Kidney capillary endothelial cell (primary cell): ENCODE measurements at regions not wholly inside any gene's neighbourhood (a gene's known extent, or its start where the extent isn't known, plus 50 kb on each side); places are given as distances from the start of the nearest gene placed in this dataset.

Experiments used
- DNase-seq: peaks from one replicate; pipeline ENCODE4 v3.0.0-alpha.2; 2018; ENCODE audit warnings: low spot score

DNA sequence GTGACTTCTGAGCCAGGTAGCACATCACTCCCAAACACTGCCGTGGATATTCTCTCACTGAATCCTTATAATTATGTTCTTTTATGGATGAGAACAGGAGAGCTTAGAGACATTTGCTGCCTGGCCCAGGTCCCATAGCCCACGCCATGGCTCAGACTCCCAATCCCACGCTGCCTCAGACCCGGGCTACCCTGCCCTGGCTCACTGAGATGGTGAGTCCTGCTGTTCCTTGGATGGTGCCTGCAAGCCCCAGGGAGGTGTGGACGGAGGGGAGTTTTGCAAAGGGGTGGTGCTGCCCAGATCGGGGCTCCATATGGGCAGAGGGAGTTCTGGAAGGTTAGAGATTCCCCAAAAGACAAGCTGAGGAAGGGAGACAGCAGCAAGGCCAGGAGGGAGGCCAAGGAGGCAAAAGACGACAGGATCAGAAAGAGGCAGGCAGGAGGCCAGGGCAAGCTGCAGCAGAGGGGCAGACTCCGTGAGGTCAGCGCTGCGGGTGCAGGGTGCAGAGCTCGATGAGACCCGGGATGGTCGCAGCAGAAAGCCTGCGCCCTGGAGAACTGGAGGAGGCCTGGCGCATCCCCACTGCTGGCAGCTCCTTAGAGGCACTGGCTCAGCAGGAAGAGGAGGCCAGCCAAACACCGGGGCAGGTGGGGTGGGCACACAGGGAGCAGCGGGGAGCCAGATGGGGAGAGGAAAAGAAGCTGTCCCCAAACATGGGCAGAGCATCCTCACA is 95.7 kb upstream of the ALDH1A3 start:
- DNase-seq = no peak

DNA sequence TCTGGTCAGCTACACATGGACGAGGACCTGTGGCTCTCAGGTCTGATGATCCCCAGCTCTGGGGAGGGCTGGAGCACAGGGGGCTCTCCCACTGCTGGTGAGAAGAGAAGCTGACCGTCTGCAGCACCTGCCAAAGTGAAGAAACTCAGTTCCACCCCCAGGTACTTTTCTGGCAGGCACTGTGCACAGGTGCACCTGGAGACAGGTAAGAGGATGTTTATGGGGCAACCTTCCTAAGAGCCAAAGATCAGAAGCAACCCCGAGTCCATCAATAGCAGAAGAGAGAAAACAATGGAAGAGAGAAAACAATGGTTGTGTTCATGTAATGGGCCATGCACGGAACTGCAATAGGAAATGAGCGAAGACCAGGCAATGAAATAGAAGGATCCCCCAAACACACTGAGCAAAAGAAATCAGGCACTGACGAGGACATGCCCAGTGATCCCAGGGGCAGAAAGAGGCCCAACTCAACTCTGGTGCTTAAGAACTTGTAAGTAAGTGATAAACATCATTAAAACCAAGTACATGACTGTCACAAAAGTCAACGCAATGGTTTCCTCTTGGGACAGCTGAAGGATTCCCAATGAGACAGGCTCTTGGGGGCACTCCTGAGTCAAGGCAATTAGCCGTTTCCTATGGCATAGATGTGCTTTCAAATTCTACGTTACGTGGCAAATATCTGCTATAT is 95.0 kb upstream of the ALDH1A3 start:
- DNase-seq = no peak

- DNase-seq = no peak
Observed at GRCh38 chr15:100785181-100786138, 94.2 kb upstream of the ALDH1A3 start.

DNA sequence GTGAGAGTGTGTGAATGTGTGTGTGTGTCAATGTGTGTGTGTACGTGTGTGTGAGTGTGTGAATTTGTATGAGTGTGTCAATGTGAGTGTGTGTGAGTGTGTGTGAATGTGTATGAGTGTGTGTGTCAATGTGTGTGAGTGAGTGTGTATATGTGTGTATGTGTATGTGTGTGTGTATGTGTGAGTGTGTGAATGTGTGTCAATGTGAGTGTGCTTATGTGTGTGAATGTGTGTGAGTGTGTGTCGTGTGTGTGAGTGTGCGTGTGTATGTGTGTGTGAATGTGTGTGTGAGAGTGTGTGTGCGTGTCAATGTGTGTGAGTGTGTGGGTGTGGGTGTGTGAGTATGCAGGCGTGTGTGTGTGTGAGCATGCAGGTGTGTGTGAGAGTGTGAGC is 93.5 kb upstream of the ALDH1A3 start:
- no peak for DNase-seq

GRCh38 chr15:100786901-100787566 is 92.6 kb upstream of the ALDH1A3 start:
- DNase-seq = no peak

DNA sequence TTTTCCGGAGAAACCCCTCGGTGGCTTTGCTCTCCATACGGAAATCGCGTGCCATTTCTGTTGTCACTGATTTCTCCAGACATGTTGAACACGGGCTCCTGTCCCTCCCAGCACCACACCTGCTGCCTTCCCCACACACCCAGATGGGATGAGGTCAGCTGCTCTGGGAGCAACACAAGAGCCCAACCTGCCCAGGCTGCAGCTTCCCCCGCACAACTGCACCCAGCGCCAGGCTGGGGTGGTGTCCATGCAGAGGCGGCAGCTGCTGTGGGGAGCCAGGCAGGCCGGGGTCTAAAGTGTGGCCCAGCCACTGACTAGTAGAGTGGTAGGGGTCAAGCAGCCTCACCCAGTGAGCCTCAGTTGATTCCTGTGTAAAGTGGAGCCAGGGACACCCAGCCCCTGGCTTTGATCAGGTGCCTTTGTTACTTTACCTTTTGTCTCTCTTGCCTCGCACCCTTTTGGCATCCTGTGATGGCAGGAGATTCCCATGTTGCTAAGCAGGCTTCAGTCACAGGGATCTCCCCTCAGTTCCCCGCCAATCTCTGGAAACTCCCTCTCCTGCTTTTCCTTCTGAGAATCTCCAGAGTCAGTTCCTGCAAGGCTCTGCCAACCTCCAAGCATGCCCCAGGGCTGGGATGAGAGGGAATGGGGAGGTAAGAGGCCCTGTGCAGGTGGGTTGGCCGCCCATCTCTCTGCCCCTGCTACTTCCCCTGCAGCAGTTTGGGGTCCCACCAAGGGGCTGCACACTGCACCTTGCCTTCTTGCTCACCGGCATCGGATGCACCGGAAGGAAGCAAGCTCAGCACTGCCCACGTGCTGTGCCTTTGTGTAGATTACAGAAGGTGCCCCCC is 91.8 kb upstream of the ALDH1A3 start:
- DNase-seq = no peak

DNA sequence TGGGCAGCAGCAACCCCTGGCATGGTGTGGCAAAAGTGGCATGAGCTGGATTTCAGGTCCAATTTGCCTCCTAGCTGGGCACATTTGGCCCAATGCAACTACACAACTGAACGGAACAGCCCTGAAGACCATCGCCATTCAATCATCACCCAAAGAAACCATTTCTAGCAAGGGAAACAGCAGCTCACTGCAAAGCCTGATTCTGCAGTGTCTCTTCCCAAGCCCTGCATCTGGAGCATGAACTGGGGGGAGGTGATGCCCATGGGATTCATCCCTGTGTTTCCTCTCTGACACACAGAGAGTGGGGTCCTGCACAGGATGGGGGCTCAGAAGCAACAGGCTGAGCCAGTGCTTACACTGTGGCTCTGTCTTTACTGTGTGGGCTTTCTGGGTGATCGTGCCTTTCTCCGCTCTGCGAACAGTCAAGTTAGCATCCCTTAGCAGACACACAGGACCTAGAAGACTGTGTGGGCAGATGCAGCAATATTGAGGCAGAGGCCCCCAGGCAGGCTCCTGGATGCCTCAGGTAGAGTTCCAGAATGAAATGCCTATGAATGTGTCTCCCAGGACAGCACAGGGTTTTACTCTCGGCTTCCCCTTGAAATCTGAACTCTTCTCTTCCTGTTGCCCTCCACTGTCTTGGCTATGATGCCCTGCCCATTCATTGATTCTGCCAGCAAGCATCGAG is 91.1 kb upstream of the ALDH1A3 start:
- no peak for DNase-seq

DNA sequence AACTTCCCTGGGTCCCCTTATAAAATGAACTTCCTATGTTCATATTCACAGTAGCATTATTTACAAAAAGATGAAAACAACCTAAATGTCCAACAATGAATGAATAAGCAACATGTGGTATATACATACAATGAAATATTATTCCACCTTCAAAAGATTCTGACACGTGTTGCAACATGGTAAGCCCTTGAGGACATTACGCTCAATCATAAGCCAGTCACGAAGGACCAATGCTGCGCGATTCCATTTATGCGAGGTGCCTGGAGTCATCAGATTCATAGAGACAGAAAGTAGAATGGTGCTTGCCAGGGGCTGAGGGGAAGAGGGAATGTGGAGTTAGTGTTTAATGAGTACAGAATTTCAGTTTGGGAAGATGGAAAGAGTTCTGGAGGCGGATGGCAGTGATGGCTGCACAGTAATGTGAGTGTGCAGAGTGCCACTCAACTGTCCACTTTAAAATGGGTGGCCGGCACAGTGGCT is 88.8 kb upstream of the ALDH1A3 start:
- no peak for DNase-seq

DNA sequence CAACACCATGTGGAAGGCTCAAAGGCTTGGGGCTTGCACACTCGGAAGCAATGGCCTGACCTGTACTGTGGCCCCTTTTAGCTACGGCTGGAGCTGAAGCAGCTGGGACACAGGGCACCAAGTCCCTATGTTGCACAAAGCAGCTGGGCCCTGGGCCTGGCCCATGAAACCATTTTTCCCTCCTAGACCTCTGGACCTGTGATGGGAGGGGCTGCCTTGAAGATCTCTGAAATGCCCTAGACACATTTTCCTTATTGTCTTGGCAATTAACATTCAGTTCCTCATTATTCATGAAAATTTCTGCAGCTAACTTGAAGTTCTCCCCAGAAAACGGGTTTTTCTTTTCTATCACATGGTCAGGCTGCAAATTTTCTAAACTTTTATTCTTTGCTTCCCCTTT is 85.6 kb upstream of the ALDH1A3 start:
- DNase-seq = no peak

DNA sequence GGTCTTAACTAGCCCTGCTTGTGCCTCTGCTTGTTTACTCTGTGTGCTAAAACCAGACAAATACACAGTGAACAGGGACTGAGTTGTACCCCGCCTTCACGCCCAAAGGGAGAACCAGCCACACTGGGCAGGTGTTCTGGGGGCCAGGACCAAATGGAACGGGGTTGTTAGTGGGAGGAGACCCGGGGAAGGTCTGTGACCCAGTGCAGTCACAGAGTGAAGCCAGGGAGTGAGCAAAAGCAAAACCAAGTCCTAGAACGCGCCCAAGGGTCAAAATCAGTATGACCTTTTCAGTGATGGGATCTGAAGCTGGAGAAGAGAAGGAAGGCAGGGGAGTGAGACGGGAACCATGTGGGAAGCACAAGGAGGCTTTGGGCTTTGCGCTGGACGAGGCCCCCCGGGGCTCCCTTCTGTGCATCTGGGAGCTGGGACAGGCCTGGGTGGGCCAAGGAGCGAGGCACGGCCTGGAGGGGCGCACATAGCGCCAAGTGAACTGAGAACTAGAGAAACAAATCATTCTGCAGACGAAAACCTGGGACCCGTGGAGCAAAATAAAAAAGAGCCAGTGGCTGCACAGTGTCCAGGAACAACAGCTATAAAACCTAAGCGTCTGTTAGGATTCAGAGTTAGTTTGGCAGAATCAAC is 78.3 kb upstream of the ALDH1A3 start:
- no peak for DNase-seq

GRCh38 chr15:100802421-100803170 is 77.0 kb upstream of the ALDH1A3 start:
- no peak for DNase-seq

DNA sequence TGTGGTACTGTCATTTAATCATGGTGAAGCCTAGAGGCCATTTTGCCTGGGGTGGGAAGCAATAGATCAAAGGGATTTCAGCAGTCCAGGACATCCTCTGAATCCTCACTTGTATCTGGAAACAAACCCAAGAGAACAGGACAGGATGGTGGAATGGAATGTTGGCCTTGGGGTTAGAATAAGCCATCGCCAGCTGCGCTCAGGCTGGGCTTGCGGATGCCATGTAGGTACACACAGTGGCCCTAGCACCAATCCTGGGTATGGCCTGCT is 76.5 kb upstream of the ALDH1A3 start:
- DNase-seq = no peak

- DNase-seq = no peak
Observed at GRCh38 chr15:100806157-100806556, 73.5 kb upstream of the ALDH1A3 start.

- no peak for DNase-seq
Observed at GRCh38 chr15:100807028-100807427, 72.6 kb upstream of the ALDH1A3 start.

DNA sequence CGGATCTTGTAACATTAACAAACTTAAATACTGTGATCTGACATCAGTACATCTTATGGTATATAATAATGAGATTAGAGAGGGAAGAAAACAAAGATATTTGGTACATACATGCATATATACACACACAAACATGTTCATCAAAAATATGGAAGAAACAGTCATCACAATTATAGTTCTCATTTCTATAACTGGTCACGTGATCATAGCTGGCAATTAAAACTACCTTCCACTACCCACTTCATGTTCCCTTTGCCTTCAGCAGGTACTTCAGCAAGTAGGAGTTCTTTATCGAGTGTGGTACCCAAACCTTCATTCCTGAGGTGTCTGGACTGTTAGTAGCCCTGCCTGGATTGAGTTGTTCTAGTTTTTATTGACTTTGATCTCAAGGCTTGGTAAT is 70.9 kb upstream of the ALDH1A3 start:
- DNase-seq = no peak

- DNase-seq = no peak
Observed at GRCh38 chr15:100809151-100809550, 70.5 kb upstream of the ALDH1A3 start.

- DNase-seq = no peak
Observed at GRCh38 chr15:100809587-100809986, 70.0 kb upstream of the ALDH1A3 start.

- no peak for DNase-seq
Observed at GRCh38 chr15:100810229-100810628, 69.4 kb upstream of the ALDH1A3 start.

DNA sequence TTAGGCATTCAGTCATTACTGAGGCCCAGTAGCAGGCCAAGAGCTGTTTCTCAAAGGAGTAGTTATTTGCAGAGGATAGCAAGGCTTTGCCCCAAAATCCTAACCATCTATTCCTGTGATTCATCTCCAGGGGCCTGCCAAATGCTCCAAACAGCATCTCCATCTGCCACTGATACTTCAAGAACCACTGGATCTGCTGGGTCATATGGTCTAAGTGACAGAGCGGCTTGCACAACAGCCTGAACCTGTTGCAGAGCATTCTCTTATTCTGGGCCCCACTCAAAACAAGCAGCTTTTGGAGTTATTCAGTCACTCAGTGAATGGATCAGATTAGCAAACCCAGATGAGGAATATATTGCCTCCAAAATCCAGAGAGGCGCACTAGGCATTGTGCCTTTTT is 68.8 kb upstream of the ALDH1A3 start:
- DNase-seq = no peak
